K562 (cell line): ENCODE measurements at regions not wholly inside any gene's neighbourhood (a gene's known extent, or its start where the extent isn't known, plus 50 kb on each side); places are given as distances from the start of the nearest gene placed in this dataset.

Source experiments
- ATAC-seq: fragments of 200-7000 bp; cut with Tn5 transposase; 3 replicates; pipeline ENCODE4 v1.9.1; 2020; ENCODE audit warnings: moderate library complexity
- BruUV-seq: library from RNA; stranded (reverse); fragments of 400-500 nt; replicated peaks from 2 replicates; lab custom pipeline; 2021; lab: Mats Ljungman, UMichigan
- CTCF ChIA-PET: fragments of 300-600 bp; formaldehyde crosslinking; extraction: SDS; loops from one replicate; lab custom pipeline; 2021; ENCODE audit warnings: low intra/inter-chr PET ratio; lab: Yijun Ruan, JAX
- POLR2A ChIA-PET: fragments of 300-600, 350-650 bp; sonication (Branson Sonifier 250); formaldehyde crosslinking; extraction: SDS; loops from one replicate; lab custom pipeline; 2021; ENCODE audit warnings: antibody characterized with exemption, inconsistent platforms; lab: Yijun Ruan, JAX
- DNase-seq, 4 experiments: peaks; one replicate each; pipeline versions ENCODE4 v3.0.0 to v3.0.0-alpha.2; 2011 to 2018; ENCODE audit warnings: low spot score in 3 of 4, mixed read lengths in 3 of 4; ENCODE audit errors: extremely low read depth in 1 of 4
- FAIRE-seq: peaks from 2 replicates; lab custom pipeline; 2011; peaks lifted over from hg19 to GRCh38; lab: Jason Lieb, UNC
- H2AFZ ChIP-seq: 2 replicates; pipeline ENCODE4 v1.6.0; 2011; ENCODE audit warnings: low read depth, low read length, control low read depth, inconsistent platforms
- H3K27ac ChIP-seq: fragments of 200-600 bp; 3 replicates; pipeline ENCODE4 v1.8.0; 2011; ENCODE audit warnings: low read depth, mild to moderate bottlenecking, control low read depth, inconsistent platforms, low read length, moderate library complexity, mixed read lengths; ENCODE audit errors: extremely low read depth
- H3K27me3 ChIP-seq, 2 experiments: fragments of 300-600 bp in 1 of 2; 2 replicates in 1 of 2; 3 replicates in 1 of 2; pipeline versions ENCODE4 v1.6.0 to v1.8.0; 2011; ENCODE audit warnings: inconsistent platforms in 2 of 2, low read length in 2 of 2, mild to moderate bottlenecking in 1 of 2, mixed read lengths in 1 of 2, moderate library complexity in 1 of 2; ENCODE audit not compliant: control insufficient read depth in 2 of 2, insufficient read depth in 2 of 2
- H3K36me3 ChIP-seq: fragments of 300-600 bp; 3 replicates; pipeline ENCODE4 v1.8.0; 2011; ENCODE audit warnings: mild to moderate bottlenecking, low read length, inconsistent platforms; ENCODE audit not compliant: control insufficient read depth, insufficient read depth
- H3K4me1 ChIP-seq, 2 experiments: fragments of 200-600 bp in 1 of 2; replicated peaks in 1 of 2; 2 replicates in 1 of 2; 3 replicates in 1 of 2; pipeline versions ENCODE4 v1.5.1 to v1.8.0; 2011; ENCODE audit warnings: inconsistent platforms in 2 of 2, low read length in 2 of 2, mild to moderate bottlenecking in 1 of 2, mixed read lengths in 1 of 2, moderate library complexity in 1 of 2; ENCODE audit not compliant: control insufficient read depth in 2 of 2, insufficient read depth in 2 of 2
- H3K4me2 ChIP-seq: 2 replicates; pipeline ENCODE4 v1.6.1; 2011; ENCODE audit warnings: low read length, control low read depth, inconsistent platforms, mixed read lengths; ENCODE audit not compliant: insufficient read depth
- H3K4me3 ChIP-seq: fragments of 200-600 bp; sonication (generic), shearing (Covaris generic); 2 replicates; pipeline ENCODE4 v1.5.1; 2016; ENCODE audit warnings: control low read depth, inconsistent platforms
- H3K79me2 ChIP-seq: fragments of 200-600 bp; 3 replicates; pipeline ENCODE4 v1.8.0; 2011; ENCODE audit warnings: low read length, inconsistent platforms; ENCODE audit not compliant: control insufficient read depth, insufficient read depth
- H3K9ac ChIP-seq, 2 experiments: 2 replicates each; pipeline versions ENCODE4 v1.6.0 to v1.6.1; 2011; ENCODE audit warnings: low read depth in 2 of 2, low read length in 2 of 2, control low read depth in 1 of 2, inconsistent platforms in 1 of 2, mild to moderate bottlenecking in 1 of 2, mixed read lengths in 1 of 2; ENCODE audit not compliant: insufficient read depth in 1 of 2
- H3K9me1 ChIP-seq: one replicate; pipeline ENCODE4 v1.6.0; 2011; ENCODE audit warnings: inconsistent platforms, mild to moderate bottlenecking, low read length, moderate library complexity; ENCODE audit not compliant: control insufficient read depth, insufficient read depth
- H3K9me3 ChIP-seq: replicated peaks from 2 replicates; pipeline ENCODE4 v1.5.1; 2011; ENCODE audit warnings: low read depth, low read length, inconsistent platforms; ENCODE audit not compliant: control insufficient read depth, insufficient read depth
- H4K20me1 ChIP-seq: replicated peaks from 2 replicates; pipeline ENCODE4 v1.6.1; 2011; ENCODE audit warnings: low read length, inconsistent platforms, mixed read lengths; ENCODE audit not compliant: control insufficient read depth, insufficient read depth
- CBX1 ChIP-seq: sonication (generic); IDR thresholded peaks from 2 replicates; pipeline ENCODE4 v1.6.1; 2016; ENCODE audit warnings: antibody characterized with exemption, low read depth, mild to moderate bottlenecking
- HDGF ChIP-seq: fragments of 450-650 bp; IDR thresholded peaks from 2 replicates; pipeline ENCODE4 v1.6.1; 2016
- KDM1A ChIP-seq, 2 experiments: fragments of 450-650 bp; IDR thresholded peaks; 2 replicates each; pipeline ENCODE4 v1.6.1; 2016; ENCODE audit warnings: mild to moderate bottlenecking in 2 of 2
- KLF16 ChIP-seq: IDR thresholded peaks from 2 replicates; pipeline ENCODE4 v1.6.1; 2016; ENCODE audit warnings: antibody characterized with exemption
- WGBS: fragments of 100-300 bp; shearing (Covaris generic); methylation state at CpG from one replicate; pipeline ENCODE4 v1.1.6; 2016; ENCODE audit warnings: low coverage, mixed read lengths; ENCODE audit not compliant: insufficient coverage; ENCODE audit errors: missing lambda C conversion rate; 5-methylcytosine and 5-hydroxymethylcytosine counted together
- in situ Hi-C: fragments of 300-500 bp; cut with MboI; formaldehyde crosslinking; loops from 4 replicates; pipeline ENCODE4 v1.15.0; 2018; ENCODE audit warnings: inconsistent platforms, mixed read lengths
- intact Hi-C: fragments of 100-400 bp; cut with micrococcal nuclease; formaldehyde crosslinking; loops from 2 replicates; pipeline ENCODE4 v1.14.2; 2022
- TF ChIP-seq, protein P1 (sequence below), 2 experiments: fragments of 450-650 bp; conservative IDR thresholded peaks; 2 replicates each; pipeline ENCODE4 v1.6.1; 2017; ENCODE audit warnings: mild to moderate bottlenecking in 2 of 2, moderate library complexity in 2 of 2
- TF ChIP-seq, protein P2 (sequence below): sonication (generic); formaldehyde crosslinking; IDR thresholded peaks from 2 replicates; pipeline ENCODE4 v1.8.0; 2022; ENCODE audit warnings: missing genetic modification reagents, mild to moderate bottlenecking, borderline replicate concordance

DNA sequence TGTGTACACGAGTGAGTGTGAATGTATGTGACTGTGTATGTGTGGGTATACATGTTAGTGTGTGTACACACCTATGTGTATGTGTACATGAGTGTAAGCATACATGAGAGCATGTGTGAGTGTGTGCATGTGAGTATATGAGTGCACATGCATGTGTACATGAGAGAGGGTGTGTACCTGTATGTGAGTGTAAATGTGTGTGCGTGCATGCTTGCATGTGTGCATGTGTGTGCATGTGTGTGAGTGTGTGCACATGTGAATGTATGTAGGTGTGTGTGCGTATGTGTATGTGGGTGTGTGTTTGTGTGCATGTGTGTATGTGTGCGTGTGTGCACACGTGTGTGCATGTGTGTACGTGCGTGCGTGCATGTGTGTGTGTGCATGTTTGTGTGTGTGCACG lies 183.4 kb downstream of the BMP7 start:
- Histone ChIP-seq H3K27ac (no peak overlapping the region), H3K27me3 (peaks cover 2 to 23% of the 10 kb centered on the region in 2 experiments; a peak in 3 of 5 replicates), H3K79me2 (no peaks in the 10 kb centered on the region), H3K36me3 (no peaks in the 10 kb centered on the region), H3K9me1 (no peaks in the 10 kb centered on the region), H3K4me3 (no peak overlapping the region), H3K9ac (no peak overlapping the region), H3K9me3 (no peaks in the 10 kb centered on the region), H2AFZ (no peak overlapping the region), H4K20me1 (no peaks in the 10 kb centered on the region), H3K4me1 (0 out of 5 replicates have a peak, but pooled peaks cover 0 to 4% of the 10 kb centered on the region in 2 experiments), H3K4me2 (no peak overlapping the region)
- BruUV-seq, result no TSS peak
- TF ChIP-seq, protein P1, sequence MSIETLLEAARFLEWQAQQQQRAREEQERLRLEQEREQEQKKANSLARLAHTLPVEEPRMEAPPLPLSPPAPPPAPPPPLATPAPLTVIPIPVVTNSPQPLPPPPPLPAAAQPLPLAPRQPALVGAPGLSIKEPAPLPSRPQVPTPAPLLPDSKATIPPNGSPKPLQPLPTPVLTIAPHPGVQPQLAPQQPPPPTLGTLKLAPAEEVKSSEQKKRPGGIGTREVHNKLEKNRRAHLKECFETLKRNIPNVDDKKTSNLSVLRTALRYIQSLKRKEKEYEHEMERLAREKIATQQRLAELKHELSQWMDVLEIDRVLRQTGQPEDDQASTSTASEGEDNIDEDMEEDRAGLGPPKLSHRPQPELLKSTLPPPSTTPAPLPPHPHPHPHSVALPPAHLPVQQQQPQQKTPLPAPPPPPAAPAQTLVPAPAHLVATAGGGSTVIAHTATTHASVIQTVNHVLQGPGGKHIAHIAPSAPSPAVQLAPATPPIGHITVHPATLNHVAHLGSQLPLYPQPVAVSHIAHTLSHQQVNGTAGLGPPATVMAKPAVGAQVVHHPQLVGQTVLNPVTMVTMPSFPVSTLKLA (conservative IDR thresholded peaks at IDR 0.05), result no peak
- TF ChIP-seq, protein P2, sequence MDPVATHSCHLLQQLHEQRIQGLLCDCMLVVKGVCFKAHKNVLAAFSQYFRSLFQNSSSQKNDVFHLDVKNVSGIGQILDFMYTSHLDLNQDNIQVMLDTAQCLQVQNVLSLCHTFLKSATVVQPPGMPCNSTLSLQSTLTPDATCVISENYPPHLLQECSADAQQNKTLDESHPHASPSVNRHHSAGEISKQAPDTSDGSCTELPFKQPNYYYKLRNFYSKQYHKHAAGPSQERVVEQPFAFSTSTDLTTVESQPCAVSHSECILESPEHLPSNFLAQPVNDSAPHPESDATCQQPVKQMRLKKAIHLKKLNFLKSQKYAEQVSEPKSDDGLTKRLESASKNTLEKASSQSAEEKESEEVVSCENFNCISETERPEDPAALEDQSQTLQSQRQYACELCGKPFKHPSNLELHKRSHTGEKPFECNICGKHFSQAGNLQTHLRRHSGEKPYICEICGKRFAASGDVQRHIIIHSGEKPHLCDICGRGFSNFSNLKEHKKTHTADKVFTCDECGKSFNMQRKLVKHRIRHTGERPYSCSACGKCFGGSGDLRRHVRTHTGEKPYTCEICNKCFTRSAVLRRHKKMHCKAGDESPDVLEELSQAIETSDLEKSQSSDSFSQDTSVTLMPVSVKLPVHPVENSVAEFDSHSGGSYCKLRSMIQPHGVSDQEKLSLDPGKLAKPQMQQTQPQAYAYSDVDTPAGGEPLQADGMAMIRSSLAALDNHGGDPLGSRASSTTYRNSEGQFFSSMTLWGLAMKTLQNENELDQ (CRISPR knock-in tag), result no peak
- TF ChIP-seq CBX1 (no peak), KDM1A (IDR thresholded peaks at IDR 0.05) (peak in 1 of 2 experiments; percentile 77; a peak in 1 of 4 replicates), HDGF (no peak), KLF16 (no peak)
- ChIA-PET CTCF (no interaction called here), POLR2A (no interaction called here)
- no peak for DNase-seq
- FAIRE-seq, result no peak
- in situ Hi-C loops (loop anchor here (10.0 kb wide), 1 partner anchor 412 kb away; no protein-coding TSS in a partner anchor), intact Hi-C loops (no loop called here)
- no peak for ATAC-seq
- 3% methylated on average over 9 of the region's 9 CpGs for WGBS
